HG02970 (cell line): ENCODE measurements at regions not wholly inside any gene's neighbourhood (a gene's known extent, or its start where the extent isn't known, plus 50 kb on each side); places are given as distances from the start of the nearest gene placed in this dataset.

Experiments used
- ATAC-seq: cut with Tn5 transposase; IDR thresholded peaks from one replicate; pipeline ENCODE4 v1.9.1; 2021; ENCODE audit warnings: mild to moderate bottlenecking, moderate library complexity, moderate number of reproducible peaks; ENCODE audit not compliant: unreplicated experiment, low FRiP score

DNA sequence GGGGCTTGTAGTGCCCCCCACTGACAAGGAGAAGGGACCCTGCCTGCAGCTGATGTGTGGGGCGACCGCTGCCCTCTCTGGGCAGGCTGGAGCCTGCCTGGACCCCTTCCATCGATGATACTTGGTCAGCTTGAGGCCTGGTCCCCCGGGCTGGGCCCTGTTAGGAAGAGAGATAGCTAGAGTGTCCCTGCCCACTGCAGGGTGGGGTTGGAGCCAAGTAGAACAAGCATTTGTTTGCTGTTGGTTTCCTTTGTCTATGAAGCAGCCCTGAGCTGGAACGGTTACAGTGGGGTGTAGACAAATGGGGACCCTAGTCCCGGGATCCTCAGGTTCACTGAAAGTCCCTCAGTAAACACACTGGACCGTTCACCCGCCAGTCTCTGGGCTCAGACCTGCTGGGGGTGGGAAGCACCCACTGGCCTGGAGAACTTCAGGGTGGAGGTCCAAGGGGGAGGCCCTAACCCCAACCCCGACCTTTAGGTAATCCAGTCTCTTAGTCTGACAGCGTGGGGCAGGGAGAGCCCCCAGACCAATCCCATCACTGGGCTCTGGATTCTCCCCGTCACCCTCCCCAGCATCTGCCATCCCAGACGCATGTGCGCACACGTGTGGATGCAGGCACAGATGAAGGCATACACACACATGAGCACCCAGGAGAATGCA lies 204.8 kb upstream of the ZNF536 start:
- ATAC-seq = no peak

DNA sequence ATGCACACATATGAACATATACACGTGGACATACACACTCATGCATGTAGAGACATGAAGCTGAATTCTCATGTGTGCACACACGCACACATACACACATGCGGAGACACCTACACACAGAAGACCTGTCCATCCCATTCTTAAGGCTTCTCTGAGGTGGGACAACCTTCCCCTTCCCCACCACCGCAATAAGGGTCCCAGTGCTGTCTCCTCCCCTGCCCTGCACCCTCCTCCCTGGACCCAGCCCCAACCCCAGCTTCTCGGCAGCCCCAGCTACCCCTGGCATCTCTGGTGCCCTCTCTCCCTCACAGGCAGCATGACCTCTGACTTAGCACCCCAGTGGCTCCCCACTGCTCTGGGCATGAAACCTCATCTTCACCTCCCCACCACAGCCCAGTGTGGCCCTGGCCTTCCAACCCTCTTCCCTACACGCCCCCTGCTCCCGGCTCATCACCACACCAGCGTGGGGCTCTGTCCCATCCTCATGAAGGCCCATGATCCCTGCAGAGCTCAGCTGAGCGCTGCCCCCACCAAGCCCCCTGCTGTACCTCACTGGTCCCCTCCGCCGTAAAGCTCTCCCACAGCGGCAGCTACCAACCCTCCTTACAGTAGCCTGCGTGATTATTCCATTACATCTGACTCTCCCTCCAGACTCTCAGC lies 204.1 kb upstream of the ZNF536 start:
- no peak for ATAC-seq

DNA sequence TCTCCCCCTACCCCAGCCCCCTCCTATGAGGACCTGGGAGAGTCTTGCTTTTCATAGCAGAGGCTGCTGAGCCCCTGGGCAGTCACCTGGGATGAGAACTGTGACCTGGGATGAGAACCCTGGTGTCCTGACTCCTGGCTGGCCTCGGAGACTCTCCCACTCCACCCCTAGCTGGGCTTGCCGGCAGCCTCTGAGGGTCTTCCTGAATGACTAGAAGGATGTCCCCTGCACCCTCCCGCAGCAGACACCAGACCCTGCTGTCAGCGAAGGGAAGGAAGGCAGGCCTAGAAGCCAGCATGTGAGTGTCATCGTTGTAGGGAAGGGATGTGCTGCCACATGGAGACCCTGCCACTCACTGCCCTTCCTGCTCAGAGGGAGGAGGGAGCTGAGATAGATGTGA lies 203.4 kb upstream of the ZNF536 start:
- no peak for ATAC-seq

DNA sequence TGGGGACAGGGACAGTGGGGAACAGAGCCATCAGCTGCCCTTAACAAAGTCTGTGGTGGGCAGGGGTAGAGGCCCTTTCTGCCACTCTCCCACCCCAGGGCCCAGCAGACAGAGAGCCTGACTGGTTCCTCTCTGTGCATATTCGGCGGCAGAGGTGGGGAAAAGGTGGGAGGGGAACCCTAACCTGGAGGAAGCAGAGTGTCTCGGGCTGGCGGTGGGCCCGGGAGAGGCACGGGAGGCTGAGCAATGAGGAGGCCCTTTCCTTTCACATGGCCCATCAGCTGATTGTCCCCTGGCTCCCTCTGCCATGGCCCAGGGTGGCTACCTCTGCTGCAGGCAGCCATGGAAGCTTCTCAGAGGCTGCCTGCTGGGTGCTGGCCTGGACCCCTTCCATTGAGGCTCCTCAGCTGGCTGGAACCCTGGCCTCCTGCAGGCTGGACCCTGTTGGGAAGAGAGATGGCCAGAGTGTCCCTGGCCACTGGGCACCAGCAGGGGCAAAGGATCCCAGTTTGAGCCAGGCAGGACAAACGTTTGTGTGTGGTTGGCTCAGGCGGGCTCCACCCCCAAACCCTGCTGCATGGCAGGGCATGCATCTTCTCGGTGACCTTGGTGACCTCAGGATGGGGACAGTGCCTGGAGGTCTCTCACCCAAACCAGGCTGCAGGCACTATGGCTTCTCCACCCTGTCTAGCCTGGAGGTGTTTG lies 202.8 kb upstream of the ZNF536 start:
- no peak for ATAC-seq

DNA sequence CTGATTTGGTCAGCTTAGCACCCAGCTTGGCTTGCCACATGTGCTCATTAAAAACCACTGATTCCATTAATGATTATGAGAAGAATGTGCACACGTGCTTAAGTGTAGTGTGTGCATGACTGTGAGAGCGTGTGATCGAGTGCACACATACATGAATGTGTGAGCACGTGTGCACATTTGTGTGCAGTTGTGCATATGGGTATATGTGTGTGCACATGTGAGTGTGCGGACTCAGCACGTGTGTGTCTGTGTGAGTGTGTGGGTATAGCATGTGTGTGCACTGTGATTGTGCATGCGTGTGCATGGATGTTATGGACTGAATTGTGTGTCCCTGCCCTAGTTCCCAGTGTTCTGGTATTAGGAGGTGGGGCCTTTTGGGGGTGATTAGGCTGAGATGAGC lies 202.1 kb upstream of the ZNF536 start:
- no peak for ATAC-seq

DNA sequence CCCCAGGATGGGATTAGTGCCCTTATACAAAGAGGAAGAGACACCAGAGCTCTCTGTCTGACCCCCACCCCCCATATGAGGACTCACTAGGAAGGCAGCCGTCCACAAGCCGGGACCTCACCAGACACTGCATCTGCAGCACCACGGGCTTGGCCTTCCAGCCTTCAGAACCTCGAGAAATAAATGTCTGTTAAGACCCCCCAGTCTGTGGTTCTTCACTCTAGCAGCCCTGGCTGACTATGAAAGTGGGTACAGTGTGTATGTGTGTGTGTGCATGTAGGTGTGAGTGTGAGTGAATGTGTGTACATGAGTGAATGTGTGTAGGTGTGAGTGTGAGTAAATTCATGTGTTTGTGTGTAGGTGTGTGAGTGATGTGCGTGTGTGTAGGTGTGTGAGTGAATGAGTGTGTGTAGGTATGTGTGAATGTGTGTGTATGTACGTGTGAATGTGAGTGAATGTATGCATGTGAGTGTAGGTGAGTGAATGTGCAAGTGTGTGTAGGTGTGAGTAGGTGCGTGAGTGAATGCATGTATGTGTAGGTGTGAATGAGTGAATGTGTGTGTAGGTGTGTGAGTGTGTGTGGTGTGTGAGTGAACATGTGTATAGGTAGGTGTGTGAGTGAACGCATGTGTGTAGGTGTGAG lies 201.6 kb upstream of the ZNF536 start:
- ATAC-seq = no peak

DNA sequence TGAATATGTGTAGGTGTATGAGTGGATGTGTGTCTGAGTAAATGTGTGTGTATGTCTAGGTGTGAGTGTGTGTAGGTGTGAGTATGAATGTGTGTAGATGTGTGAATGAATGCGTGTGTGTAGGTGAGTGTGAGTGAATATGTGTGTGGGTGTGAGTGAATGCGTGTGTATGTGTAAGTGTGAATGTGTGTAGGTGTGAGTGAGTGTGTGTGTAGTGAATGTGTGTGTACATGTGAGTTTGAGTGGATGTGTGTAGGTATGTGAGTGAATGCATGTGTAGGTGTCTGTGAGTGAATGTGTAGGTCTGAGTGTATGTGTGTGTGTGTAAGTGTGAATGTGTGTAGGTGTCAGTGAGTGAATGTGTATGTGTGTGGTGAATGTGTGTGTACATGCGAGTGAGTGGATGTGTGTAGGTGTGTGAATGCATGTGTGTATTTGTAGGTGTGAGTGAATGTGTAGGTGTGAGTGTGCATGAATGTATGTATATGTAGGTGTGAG lies 201.0 kb upstream of the ZNF536 start:
- ATAC-seq = no peak

DNA sequence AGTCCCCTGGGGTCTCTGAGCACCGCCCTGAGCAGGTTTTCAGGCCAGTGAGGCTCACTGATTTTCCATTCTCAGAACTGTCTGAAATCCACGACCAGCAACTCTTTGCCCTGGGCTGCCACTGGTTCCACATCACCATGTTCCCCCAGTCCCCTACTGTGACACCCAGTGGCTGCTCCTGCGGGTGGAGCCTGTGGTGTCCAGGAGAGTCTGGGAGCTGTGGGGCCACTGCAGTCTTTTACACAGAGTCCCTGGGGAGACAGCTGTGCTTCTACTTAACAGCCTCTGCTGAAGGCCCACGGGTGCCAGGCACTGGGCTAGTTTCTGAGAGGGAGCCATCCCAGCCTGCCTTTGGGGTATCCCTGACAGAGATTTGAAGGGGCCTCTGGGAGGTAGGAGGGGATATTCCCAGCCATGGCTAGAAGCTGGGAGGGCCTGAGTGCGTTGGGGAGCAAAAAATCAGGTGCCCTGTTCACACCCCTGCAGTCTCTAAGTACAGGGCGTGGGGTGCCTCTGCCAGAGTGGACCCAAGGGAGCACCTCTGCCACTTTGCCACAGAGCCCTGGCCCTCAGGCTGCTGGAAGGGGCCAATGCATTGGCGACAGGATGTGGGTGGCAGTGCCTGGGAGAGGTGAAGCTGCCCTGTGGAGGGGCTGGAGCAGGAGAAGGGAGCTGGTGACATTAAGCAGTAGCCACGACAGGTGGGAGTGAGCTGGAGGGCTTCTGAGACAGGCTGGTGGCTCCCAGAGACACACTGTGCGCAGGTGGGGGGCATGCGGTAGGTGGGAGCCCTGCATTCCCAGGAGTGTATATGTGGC lies 200.2 kb upstream of the ZNF536 start:
- ATAC-seq = no peak

DNA sequence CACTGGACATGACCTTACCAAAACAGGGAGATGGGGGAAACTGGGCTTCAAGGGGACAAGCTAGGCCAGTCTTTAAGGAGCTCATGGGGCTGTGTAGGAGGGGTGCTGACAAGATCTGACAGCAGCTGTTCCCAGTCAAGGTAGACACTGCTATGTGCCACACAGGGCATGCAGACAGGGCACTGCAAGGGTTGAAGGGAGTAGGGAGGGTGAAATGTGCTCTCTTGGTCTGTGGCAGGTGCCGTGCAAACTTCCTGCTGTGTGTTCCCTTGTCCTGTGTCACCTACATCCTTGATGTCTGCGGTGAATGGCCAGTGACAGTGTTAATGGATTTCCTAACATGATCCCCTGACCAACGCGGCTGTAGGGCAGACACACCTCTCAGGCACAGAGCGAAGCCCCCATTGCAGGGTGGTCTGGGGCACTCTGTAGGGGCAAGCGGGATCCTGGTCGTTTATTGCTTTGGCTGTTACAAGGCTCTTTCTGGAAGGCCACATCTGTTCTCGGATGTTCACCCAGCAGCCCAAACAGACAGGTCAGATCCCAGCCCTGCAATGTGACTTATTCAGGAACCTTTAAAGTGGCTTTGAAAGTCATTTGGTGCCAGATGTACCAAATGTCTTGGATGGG lies 199.5 kb upstream of the ZNF536 start:
- no peak for ATAC-seq

DNA sequence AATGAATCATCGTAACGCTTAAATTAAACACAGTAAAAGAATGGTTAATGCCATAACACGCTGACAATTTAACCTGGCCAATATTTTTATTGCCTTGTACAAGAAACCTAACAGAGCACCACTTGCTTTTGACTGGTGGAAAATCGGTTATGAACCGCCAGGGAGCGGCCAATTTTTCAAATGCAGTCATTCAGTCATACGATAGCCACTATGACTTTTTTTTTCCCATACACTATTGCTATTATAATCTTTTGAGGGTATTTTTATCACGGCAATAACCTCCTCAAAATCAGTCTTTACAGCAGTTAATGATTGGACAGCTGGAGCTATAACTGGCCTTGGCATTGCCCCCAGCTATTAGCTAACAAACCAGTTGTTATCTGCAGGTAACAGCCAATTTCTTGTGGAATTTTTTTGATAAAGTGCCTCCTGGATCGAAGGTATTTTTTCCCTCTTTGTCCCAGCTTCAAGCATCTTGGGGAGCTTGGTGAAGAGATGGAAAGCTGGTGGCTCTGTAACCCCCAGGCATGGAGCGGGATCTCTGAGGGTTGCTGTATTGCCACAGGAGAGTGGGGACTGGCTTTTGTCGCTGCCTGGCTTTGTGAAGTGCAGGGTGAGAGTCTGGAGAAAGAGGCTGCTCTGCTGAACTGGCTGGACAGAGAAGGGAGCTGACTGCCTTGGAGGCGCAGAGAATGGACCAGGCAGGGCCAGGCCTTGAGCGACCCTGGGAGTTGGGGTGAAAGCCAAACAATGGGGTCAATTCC lies 198.4 kb upstream of the ZNF536 start:
- no peak for ATAC-seq

DNA sequence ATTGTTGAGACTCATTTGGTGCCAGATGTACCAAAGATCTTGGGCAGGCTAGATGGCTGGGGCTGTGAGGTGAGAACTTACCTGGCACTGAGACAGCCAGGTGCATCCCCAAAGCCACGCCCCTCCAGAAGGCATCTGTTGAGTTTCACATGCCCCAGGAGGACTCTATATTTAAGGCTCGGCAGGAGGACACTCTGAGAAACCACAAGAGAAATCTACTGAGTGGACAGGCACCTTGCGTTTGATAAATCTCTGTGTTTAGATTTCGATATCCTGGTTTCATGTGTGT lies 197.9 kb upstream of the ZNF536 start:
- no peak for ATAC-seq

DNA sequence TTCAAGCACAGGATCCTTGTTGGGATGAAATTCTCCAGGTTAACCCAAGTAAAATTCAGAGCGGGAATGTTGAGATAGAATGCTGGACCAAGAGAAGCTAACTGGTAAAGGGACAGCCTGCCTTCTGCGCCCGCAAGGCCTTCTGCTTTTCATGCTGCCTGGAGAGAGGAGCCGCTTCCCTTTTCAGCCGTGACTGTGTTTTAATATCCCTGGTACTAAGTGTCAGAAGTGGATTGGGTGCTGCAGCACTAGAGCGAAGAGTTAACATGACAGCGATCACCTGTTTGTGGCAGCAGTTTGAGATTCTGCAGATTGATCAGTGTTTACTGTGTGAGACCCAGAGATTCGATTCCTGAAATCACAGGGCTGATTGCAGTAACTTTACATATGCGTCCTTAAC lies 197.4 kb upstream of the ZNF536 start:
- no peak for ATAC-seq

DNA sequence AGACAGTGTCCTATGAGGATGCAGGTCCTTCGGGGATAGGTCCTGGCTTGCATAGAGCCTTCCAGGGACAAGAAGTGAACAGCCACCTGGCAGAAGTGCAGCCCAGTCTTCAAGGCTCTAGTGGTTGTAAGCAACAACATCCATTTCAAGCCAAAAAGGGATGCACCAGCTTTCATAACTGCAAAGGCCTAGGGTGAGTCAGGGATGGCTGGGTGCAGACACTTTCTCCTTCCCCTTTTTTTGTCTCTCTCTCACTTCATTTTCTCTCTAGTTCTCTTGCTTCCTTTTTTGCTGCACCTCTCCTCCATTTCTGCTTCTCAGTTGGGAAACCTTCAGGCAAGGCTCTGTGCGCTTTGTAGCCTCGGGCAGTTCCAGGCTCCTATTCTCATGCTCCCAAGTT lies 196.2 kb upstream of the ZNF536 start:
- no peak for ATAC-seq

DNA sequence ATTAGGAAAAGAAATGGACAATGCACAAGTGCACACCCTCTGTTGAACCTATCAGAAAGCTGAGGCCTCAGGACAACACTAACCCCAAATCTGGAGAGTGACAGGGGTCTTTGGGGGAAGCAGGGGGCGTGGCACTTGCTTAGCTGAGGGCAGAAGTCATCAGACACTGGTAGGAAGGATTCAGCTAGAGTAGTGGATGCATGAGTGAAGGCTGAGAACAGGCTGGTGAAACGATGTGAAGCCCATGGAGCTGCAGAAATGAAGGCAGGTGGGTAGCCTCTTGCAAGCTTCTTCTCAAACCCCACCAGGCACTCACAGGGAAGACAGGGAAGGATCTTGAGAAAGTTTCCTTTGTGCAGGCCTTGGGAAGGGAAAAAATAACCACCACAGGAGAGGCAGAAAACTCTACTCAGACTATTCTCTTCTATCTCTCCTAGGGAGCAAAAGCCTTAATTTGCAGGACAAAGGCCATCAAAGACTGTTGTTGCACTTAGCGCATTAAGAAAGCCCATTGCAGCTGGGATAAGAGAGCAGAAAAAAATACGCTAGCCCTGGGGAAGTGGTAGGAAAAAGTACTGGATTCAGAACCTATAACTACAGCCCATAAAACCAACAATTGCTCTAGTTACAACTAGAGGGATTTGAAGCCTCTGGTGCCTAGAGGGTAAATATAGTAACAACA lies 193.3 kb upstream of the ZNF536 start:
- no peak for ATAC-seq

DNA sequence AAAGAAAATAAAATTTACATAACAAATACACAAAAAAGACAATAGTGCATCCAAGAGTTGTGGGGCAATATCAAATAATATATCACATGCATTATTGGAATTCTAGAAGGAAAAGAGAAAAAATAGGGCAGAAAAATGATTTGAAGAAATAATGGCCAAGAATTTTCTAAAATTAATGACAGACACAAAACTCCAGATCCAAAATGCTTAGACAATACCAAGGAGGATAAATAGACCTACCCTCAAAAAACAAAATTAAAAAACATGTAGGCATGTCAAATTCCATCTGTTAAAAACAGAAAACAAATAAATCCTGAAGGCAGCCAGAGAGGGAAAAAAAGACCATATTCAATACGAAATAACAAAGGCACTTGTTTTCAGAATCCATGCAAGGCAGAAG lies 191.5 kb upstream of the ZNF536 start:
- no peak for ATAC-seq

DNA sequence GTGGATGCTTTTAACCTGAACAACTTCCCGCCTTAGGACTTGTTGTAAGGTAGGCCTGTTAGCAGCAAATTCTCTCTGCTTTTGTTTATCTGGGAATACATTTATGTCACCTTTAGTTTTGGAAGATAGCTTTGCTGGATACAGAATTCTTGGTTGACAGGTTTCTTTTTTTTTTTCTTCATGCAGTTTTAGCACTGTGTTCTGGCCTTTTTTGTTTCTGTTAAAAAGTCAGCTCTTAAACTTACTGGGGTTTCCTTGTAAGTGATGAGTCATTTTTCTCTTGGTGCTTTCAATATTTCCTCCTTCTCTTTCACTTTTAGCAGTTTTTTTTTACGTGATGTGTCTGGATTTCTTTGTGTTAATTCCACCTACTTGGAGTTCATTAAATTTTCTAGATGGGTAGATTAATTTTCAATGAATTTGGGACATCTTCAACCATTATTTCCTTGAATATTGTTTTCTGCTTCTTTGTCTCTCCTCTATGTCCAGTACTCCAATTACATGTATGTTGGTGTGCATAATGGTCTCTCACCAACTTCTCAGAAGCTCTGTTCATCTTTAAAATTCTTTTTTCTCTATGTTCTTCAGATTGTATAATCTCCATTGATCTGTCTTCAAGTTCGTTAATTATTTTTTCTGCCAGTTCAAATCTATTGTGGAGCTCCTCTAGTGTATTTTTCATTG lies 188.2 kb upstream of the ZNF536 start:
- ATAC-seq = no peak

DNA sequence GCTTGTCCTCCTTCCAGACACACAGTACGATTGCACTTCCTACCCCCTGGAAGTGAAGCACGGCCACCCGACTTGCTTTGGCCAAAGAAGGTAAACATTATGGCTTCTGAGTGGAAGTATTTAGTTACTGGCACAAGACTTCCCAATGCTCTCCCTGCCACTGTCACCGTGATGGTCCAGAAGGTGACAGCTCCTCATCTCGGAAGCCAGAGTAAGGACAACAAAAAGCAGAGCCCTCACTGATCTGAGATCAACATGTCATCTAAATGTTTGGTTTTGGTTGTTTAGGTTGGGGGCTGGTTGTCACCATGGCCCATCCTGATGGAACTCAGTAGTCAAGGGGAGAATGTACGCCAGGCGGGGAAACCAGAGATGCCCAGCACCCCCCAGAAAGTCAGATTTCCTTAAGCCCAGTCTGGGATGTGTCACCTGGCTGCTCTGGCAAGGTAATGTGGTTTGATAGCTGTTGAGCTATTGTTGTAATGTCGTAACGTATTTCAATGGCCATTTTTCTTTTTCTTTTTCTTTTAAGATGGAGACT lies 170.1 kb upstream of the ZNF536 start:
- no peak for ATAC-seq

DNA sequence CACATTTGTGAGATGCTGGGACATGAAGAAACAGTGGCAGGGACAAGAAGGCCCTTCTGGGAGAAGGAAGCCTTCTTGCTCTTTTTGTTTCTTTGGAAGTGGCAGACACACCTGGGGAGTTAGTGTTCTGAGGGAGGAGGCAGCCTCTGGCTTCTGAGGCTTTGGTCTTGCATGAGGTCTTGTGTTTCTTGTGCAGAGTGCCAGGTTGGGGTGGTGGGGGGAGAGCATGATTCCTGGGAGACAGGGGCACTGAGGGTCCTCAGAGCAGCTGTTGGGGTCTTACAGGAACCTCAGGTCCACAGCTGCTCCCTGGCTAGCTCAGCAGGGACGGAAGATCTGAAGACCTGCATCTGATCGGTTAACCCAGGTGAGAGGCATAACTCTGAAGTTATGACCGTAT lies 167.5 kb upstream of the ZNF536 start:
- ATAC-seq = no peak
